IPS DF 6.9 (cell line): ENCODE measurements at regions not wholly inside any gene's neighbourhood (a gene's known extent, or its start where the extent isn't known, plus 50 kb on each side); places are given as distances from the start of the nearest gene placed in this dataset.
"Not testable (repeated sequence)": the region's sequence is repeated elsewhere in the genome, so short reads cannot be mapped to it uniquely, and the experiment has no call there.

ENCODE experiments used
- DNase-seq: peaks from one replicate; pipeline ENCODE4 v3.0.0-alpha.2; 2013; ENCODE audit warnings: low read depth, low spot score
- H3K27ac ChIP-seq: one replicate; pipeline ENCODE4 v1.5.1; 2013; ENCODE audit warnings: low read length, control low read depth
- H3K27me3 ChIP-seq: 2 replicates; pipeline ENCODE4 v1.6.1; 2013; ENCODE audit warnings: mild to moderate bottlenecking, low read length; ENCODE audit not compliant: control insufficient read depth, insufficient read depth
- H3K36me3 ChIP-seq: 2 replicates; pipeline ENCODE4 v1.6.1; 2013; ENCODE audit warnings: low read length; ENCODE audit not compliant: control insufficient read depth, insufficient read depth
- H3K4me1 ChIP-seq: 2 replicates; pipeline ENCODE4 v1.6.1; 2013; ENCODE audit warnings: low read length; ENCODE audit not compliant: control insufficient read depth, insufficient read depth
- H3K4me3 ChIP-seq: 2 replicates; pipeline ENCODE4 v1.5.1; 2013; ENCODE audit warnings: mild to moderate bottlenecking, low read length
- H3K9me3 ChIP-seq: 2 replicates; pipeline ENCODE4 v1.6.1; 2013; ENCODE audit warnings: low read length, inconsistent platforms; ENCODE audit not compliant: control insufficient read depth, insufficient read depth
- WGBS: extraction: QIAGEN DNeasy Blood & Tissue Kit; methylation state at CpG from one replicate; pipeline ENCODE4 v1.1.7; 2013; ENCODE audit warnings: mixed read lengths, missing lambda C conversion rate; ENCODE audit not compliant: insufficient read length, insufficient coverage; 5-methylcytosine and 5-hydroxymethylcytosine counted together

DNA sequence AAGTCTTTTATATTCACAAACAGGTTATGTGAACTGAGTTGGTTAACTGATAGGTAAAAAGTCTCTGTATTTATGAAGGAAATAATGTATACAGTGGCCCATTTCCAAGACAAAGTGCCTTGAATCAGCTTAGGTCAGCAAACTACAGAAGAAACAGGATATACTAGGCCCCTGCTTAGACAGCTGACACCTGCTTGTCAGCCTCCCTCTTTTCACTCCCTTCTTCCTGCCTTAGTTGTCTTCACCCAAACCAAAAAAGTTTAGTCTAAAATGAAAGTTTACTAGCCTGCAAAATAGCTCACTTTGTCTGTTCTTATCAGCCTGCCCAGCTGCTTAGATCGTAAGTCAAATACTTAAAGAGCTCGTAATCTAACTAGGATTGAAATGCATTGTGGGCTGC is 644.6 kb downstream of the ANKRD7 start:
- not testable (repeated sequence) for H3K27ac ChIP-seq, H3K27me3 ChIP-seq, H3K4me1 ChIP-seq, H3K4me3 ChIP-seq, H3K36me3 ChIP-seq, DNase-seq, H3K9me3 ChIP-seq
- no CpG with 5 or more reads among the region's 2 CpGs for WGBS

GRCh38 chr7:118870187-118870586 is 645.7 kb downstream of the ANKRD7 start:
- no peaks in the 10 kb centered on the region for H3K27me3 ChIP-seq
- H3K4me1 ChIP-seq = peaks cover 2% of the 10 kb centered on the region; the same call in 1 of the 2 replicates
- H3K4me3 ChIP-seq = no peak overlapping the region
- WGBS = no CpG with 5 or more reads among the region's 4 CpGs
- no peaks in the 10 kb centered on the region for H3K9me3 ChIP-seq
- no peak for DNase-seq
- no peak overlapping the region for H3K27ac ChIP-seq
- no peaks in the 10 kb centered on the region for H3K36me3 ChIP-seq

DNA sequence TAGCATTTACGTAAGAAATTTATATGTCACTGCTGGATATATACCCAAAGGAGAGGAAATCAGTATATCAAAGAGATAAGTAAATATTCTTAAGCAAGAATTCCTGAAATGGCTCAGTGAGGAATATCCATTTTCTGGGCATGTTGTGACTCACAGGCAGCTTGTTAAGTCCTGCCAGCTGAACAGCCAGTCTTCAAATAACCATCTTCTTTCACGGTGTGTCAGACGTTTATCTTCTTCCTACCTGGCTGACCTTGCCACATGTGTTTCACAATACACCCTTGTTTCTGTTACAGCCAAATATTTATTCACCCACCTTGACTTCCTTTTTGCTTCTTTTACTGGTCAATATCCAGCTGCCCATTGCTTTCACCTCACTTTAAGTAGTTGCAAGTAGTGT is 648.1 kb downstream of the ANKRD7 start:
- no peaks in the 10 kb centered on the region for H3K9me3 ChIP-seq
- DNase-seq = no peak
- WGBS = no CpG with 5 or more reads among the region's 3 CpGs
- H3K27ac ChIP-seq = no peak overlapping the region
- no peaks in the 10 kb centered on the region for H3K36me3 ChIP-seq
- H3K27me3 ChIP-seq = no peaks in the 10 kb centered on the region
- no peak overlapping the region for H3K4me3 ChIP-seq
- peaks cover 2% of the 10 kb centered on the region; the same call in 1 of the 2 replicates for H3K4me1 ChIP-seq

- Histone ChIP-seq H3K36me3 (no peaks in the 10 kb centered on the region), H3K4me1 (peaks cover 2% of the 10 kb centered on the region; the same call in 1 of the 2 replicates), H3K27me3 (no peaks in the 10 kb centered on the region), H3K9me3 (no peaks in the 10 kb centered on the region), H3K4me3 (no peak overlapping the region), H3K27ac (no peak overlapping the region)
- WGBS = 100% methylated on average over 1 of the region's 2 CpGs
- DNase-seq = no peak
Observed at GRCh38 chr7:118877187-118877586, 652.7 kb downstream of the ANKRD7 start.

GRCh38 chr7:118878336-118878735 is 653.8 kb downstream of the ANKRD7 start:
- Histone ChIP-seq H3K27me3 (no peaks in the 10 kb centered on the region), H3K36me3 (no peaks in the 10 kb centered on the region), H3K4me3 (no peak overlapping the region), H3K9me3 (no peaks in the 10 kb centered on the region), H3K4me1 (no peaks in the 10 kb centered on the region), H3K27ac (no peak overlapping the region)
- DNase-seq = no peak

- H3K9me3 ChIP-seq = no peaks in the 10 kb centered on the region
Observed at GRCh38 chr7:118898284-118898683, 673.8 kb downstream of the ANKRD7 start.

GRCh38 chr7:118902600-118902999 is 678.1 kb downstream of the ANKRD7 start:
- Histone ChIP-seq H3K4me1 (no peaks in the 10 kb centered on the region), H3K9me3 (no peaks in the 10 kb centered on the region), H3K36me3 (no peaks in the 10 kb centered on the region), H3K27me3 (no peaks in the 10 kb centered on the region), H3K4me3 (no peak overlapping the region), H3K27ac (no peak overlapping the region)
- no peak for DNase-seq
- WGBS = no CpG with 5 or more reads among the region's 3 CpGs

More at GRCh38 chr7:118898284-118898683, 673.8 kb downstream of the ANKRD7 start:
- no peak overlapping the region for H3K4me3 ChIP-seq
- DNase-seq = no peak
- no peak overlapping the region for H3K27ac ChIP-seq
- H3K27me3 ChIP-seq = no peaks in the 10 kb centered on the region
- H3K36me3 ChIP-seq = no peaks in the 10 kb centered on the region
- no CpG with 5 or more reads among the region's 2 CpGs for WGBS
- H3K4me1 ChIP-seq = no peaks in the 10 kb centered on the region

GRCh38 chr7:118907911-118908527 is 683.5 kb downstream of the ANKRD7 start:
- no peaks in the 10 kb centered on the region for H3K9me3 ChIP-seq
- WGBS = no CpG with 5 or more reads among the region's 8 CpGs
- no peaks in the 10 kb centered on the region for H3K36me3 ChIP-seq
- no peak for DNase-seq
- no peak overlapping the region for H3K27ac ChIP-seq
- H3K4me3 ChIP-seq = no peak overlapping the region
- H3K4me1 ChIP-seq = no peaks in the 10 kb centered on the region
- H3K27me3 ChIP-seq = no peaks in the 10 kb centered on the region

DNA sequence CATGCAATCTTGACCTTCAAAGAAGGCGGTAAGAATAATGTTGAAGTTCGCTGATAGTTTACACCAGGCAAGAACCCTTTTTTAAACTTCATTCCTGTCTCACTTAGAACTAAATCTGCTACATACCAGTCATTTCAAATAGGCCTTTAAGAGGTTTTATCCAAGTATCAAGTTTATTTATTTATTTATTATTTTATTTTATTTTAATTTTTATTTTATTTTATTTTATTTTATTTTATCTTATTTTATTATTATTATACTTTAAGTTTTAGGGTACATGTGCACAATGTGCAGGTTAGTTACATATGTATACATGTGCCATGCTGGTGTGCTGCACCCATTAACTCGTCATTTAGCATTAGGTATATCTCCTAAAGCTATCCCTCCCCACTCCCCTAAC is 691.6 kb downstream of the ANKRD7 start:
- no CpG with 5 or more reads among the region's 3 CpGs for WGBS
- H3K27ac ChIP-seq, H3K27me3 ChIP-seq: not testable (repeated sequence)

DNA sequence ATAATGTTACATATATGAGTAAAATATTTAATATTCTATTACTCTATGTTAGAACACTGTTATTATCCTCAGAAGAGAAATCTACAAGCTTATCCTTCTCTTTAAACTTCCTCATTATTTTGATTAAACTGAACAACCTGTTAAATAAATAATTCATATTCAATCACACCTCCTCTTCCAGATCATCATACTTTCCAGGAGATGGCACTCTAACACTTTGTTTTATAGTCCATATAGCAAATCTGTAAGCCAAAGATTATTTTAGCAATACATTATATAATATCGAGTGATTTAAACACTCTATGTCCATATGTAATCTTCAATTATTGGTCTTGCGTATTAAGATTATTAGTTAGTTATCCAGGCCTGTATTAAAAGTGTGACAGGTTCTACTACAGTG is 694.1 kb downstream of the ANKRD7 start:
- no peak overlapping the region for H3K27ac ChIP-seq
- H3K27me3 ChIP-seq = no peaks in the 10 kb centered on the region
- no CpG with 5 or more reads among the region's 2 CpGs for WGBS
- no peak for DNase-seq
- H3K36me3 ChIP-seq = no peaks in the 10 kb centered on the region
- no peak overlapping the region for H3K4me3 ChIP-seq
- no peaks in the 10 kb centered on the region for H3K9me3 ChIP-seq
- H3K4me1 ChIP-seq = no peaks in the 10 kb centered on the region

More for the DNA sequence above, 691.6 kb downstream of the ANKRD7 start:
- H3K4me3 ChIP-seq, H3K9me3 ChIP-seq, H3K36me3 ChIP-seq, H3K4me1 ChIP-seq, DNase-seq: not testable (repeated sequence)

GRCh38 chr7:118938845-118939244 is 714.3 kb downstream of the ANKRD7 start:
- Histone ChIP-seq H3K4me3 (no peak overlapping the region), H3K27me3 (no peaks in the 10 kb centered on the region), H3K4me1 (no peaks in the 10 kb centered on the region), H3K9me3 (no peaks in the 10 kb centered on the region), H3K27ac (no peak overlapping the region), H3K36me3 (no peaks in the 10 kb centered on the region)
- DNase-seq = no peak
- no CpG with 5 or more reads among the region's 1 CpG for WGBS
